Activated T-helper 17 cell treated with anti-CD3 and anti-CD28 coated beads, Interleukin-2, amount 50 U/mL, for 72 hours (primary cell): ENCODE measurements at regions not wholly inside any gene's neighbourhood (a gene's known extent, or its start where the extent isn't known, plus 50 kb on each side); places are given as distances from the start of the nearest gene placed in this dataset.
A peak's percentile ranks its signal among the peaks of the same experiment; 100 is the strongest.

ENCODE experiments used
- ATAC-seq: fragments of 150-1000 bp; cut with Tn5 transposase; replicated peaks from 2 replicates; pipeline ENCODE4 v1.10.0; 2021; ENCODE audit warnings: mild to moderate bottlenecking, moderate library complexity
- H3K27ac Mint-ChIP-seq: one replicate; pipeline ENCODE4 v1.8.0; 2022; ENCODE audit warnings: mixed read lengths
- H3K27me3 Mint-ChIP-seq: one replicate; pipeline ENCODE4 v1.8.0; 2022; ENCODE audit warnings: mixed read lengths
- H3K36me3 Mint-ChIP-seq: one replicate; pipeline ENCODE4 v1.8.0; 2022; ENCODE audit warnings: low read depth, mild to moderate bottlenecking, mixed read lengths
- H3K4me1 Mint-ChIP-seq: one replicate; pipeline ENCODE4 v1.8.0; 2022; ENCODE audit warnings: mixed read lengths
- H3K4me3 Mint-ChIP-seq: one replicate; pipeline ENCODE4 v1.8.0; 2022; ENCODE audit warnings: mild to moderate bottlenecking, mixed read lengths
- H3K9me3 Mint-ChIP-seq: one replicate; pipeline ENCODE4 v1.8.0; 2022; ENCODE audit warnings: mixed read lengths

GRCh38 chr2:215671691-215672090 lies 235.8 kb upstream of the FN1 start:
- Mint-ChIP-seq H3K4me1 (no peaks in the 10 kb centered on the region), H3K4me3 (no peak overlapping the region), H3K27ac (no peak overlapping the region), H3K36me3 (no peaks in the 10 kb centered on the region), H3K27me3 (peaks cover 5% of the 10 kb centered on the region), H3K9me3 (no peaks in the 10 kb centered on the region)
- ATAC-seq, result no peak

- peaks cover 5% of the 10 kb centered on the region for H3K27me3 Mint-ChIP-seq
- H3K36me3 Mint-ChIP-seq, result no peaks in the 10 kb centered on the region
- no peak for ATAC-seq
These were observed 235.4 kb upstream of the FN1 start for GRCh38 chr2:215671244-215671643.

GRCh38 chr2:215670396-215670795 lies 234.5 kb upstream of the FN1 start:
- Mint-ChIP-seq H3K36me3 (no peaks in the 10 kb centered on the region), H3K9me3 (no peaks in the 10 kb centered on the region), H3K4me1 (no peaks in the 10 kb centered on the region), H3K4me3 (no peak overlapping the region), H3K27ac (no peak overlapping the region), H3K27me3 (peaks cover 5% of the 10 kb centered on the region)
- no peak for ATAC-seq

More at GRCh38 chr2:215671244-215671643, 235.4 kb upstream of the FN1 start:
- Mint-ChIP-seq H3K4me3 (no peak overlapping the region), H3K27ac (no peak overlapping the region), H3K9me3 (no peaks in the 10 kb centered on the region), H3K4me1 (no peaks in the 10 kb centered on the region)

GRCh38 chr2:215668378-215668775 lies 232.5 kb upstream of the FN1 start:
- Mint-ChIP-seq H3K4me3 (no peak overlapping the region), H3K4me1 (no peaks in the 10 kb centered on the region), H3K27me3 (peaks cover 5% of the 10 kb centered on the region), H3K9me3 (no peaks in the 10 kb centered on the region), H3K36me3 (no peaks in the 10 kb centered on the region), H3K27ac (no peak overlapping the region)
- ATAC-seq, result no peak

- Mint-ChIP-seq H3K9me3 (no peaks in the 10 kb centered on the region), H3K27ac (no peak overlapping the region), H3K27me3 (peaks cover 5% of the 10 kb centered on the region), H3K4me3 (no peak overlapping the region), H3K36me3 (no peaks in the 10 kb centered on the region), H3K4me1 (no peaks in the 10 kb centered on the region)
- no peak for ATAC-seq
These were observed 231.9 kb upstream of the FN1 start for GRCh38 chr2:215667585-215668377.

- no peak overlapping the region for H3K4me3 Mint-ChIP-seq
- H3K27me3 Mint-ChIP-seq, result peaks cover 5% of the 10 kb centered on the region
- H3K9me3 Mint-ChIP-seq, result no peaks in the 10 kb centered on the region
- H3K4me1 Mint-ChIP-seq, result no peaks in the 10 kb centered on the region
- H3K27ac Mint-ChIP-seq, result no peak overlapping the region
- ATAC-seq, result peak; percentile 73
- H3K36me3 Mint-ChIP-seq, result no peaks in the 10 kb centered on the region
These were observed 229.1 kb upstream of the FN1 start for GRCh38 chr2:215664847-215665525.

GRCh38 chr2:215662715-215663114 lies 226.8 kb upstream of the FN1 start:
- Mint-ChIP-seq H3K27ac (no peak overlapping the region), H3K27me3 (no peaks in the 10 kb centered on the region), H3K36me3 (no peaks in the 10 kb centered on the region), H3K4me1 (no peaks in the 10 kb centered on the region), H3K4me3 (no peak overlapping the region), H3K9me3 (no peaks in the 10 kb centered on the region)
- ATAC-seq, result no peak

- ATAC-seq, result no peak
- H3K27ac Mint-ChIP-seq, result no peak overlapping the region
- no peaks in the 10 kb centered on the region for H3K9me3 Mint-ChIP-seq
- H3K4me1 Mint-ChIP-seq, result no peaks in the 10 kb centered on the region
- no peaks in the 10 kb centered on the region for H3K27me3 Mint-ChIP-seq
- H3K36me3 Mint-ChIP-seq, result no peaks in the 10 kb centered on the region
- no peak overlapping the region for H3K4me3 Mint-ChIP-seq
These were observed 224.8 kb upstream of the FN1 start for GRCh38 chr2:215660687-215661086.

- no peaks in the 10 kb centered on the region for H3K4me1 Mint-ChIP-seq
- H3K4me3 Mint-ChIP-seq, result no peak overlapping the region
- no peaks in the 10 kb centered on the region for H3K9me3 Mint-ChIP-seq
- no peak for ATAC-seq
- no peaks in the 10 kb centered on the region for H3K36me3 Mint-ChIP-seq
- H3K27ac Mint-ChIP-seq, result no peak overlapping the region
- no peaks in the 10 kb centered on the region for H3K27me3 Mint-ChIP-seq
These were observed 223.8 kb upstream of the FN1 start for GRCh38 chr2:215659650-215660049.

- H3K9me3 Mint-ChIP-seq, result no peaks in the 10 kb centered on the region
- no peak overlapping the region for H3K27ac Mint-ChIP-seq
- no peak overlapping the region for H3K4me3 Mint-ChIP-seq
- H3K36me3 Mint-ChIP-seq, result no peaks in the 10 kb centered on the region
- H3K27me3 Mint-ChIP-seq, result no peaks in the 10 kb centered on the region
- no peak for ATAC-seq
- H3K4me1 Mint-ChIP-seq, result no peaks in the 10 kb centered on the region
These were observed 222.9 kb upstream of the FN1 start for GRCh38 chr2:215658635-215659305.

GRCh38 chr2:215657844-215658243 lies 222.0 kb upstream of the FN1 start:
- no peaks in the 10 kb centered on the region for H3K36me3 Mint-ChIP-seq
- no peak overlapping the region for H3K4me3 Mint-ChIP-seq
- no peak overlapping the region for H3K27ac Mint-ChIP-seq
- no peaks in the 10 kb centered on the region for H3K9me3 Mint-ChIP-seq
- no peaks in the 10 kb centered on the region for H3K27me3 Mint-ChIP-seq
- ATAC-seq, result no peak
- H3K4me1 Mint-ChIP-seq, result no peaks in the 10 kb centered on the region

GRCh38 chr2:215654148-215654819 lies 218.4 kb upstream of the FN1 start:
- no peaks in the 10 kb centered on the region for H3K9me3 Mint-ChIP-seq
- H3K27me3 Mint-ChIP-seq, result no peaks in the 10 kb centered on the region
- no peak overlapping the region for H3K4me3 Mint-ChIP-seq
- H3K27ac Mint-ChIP-seq, result no peak overlapping the region
- no peak for ATAC-seq
- H3K36me3 Mint-ChIP-seq, result no peaks in the 10 kb centered on the region
- H3K4me1 Mint-ChIP-seq, result no peaks in the 10 kb centered on the region

GRCh38 chr2:215653344-215654030 lies 217.6 kb upstream of the FN1 start:
- Mint-ChIP-seq H3K4me3 (no peak overlapping the region), H3K9me3 (no peaks in the 10 kb centered on the region)

GRCh38 chr2:215652388-215652787 lies 216.5 kb upstream of the FN1 start:
- H3K4me3 Mint-ChIP-seq, result no peak overlapping the region
- no peak overlapping the region for H3K27ac Mint-ChIP-seq
- H3K4me1 Mint-ChIP-seq, result no peaks in the 10 kb centered on the region
- no peak for ATAC-seq
- no peaks in the 10 kb centered on the region for H3K36me3 Mint-ChIP-seq
- no peaks in the 10 kb centered on the region for H3K9me3 Mint-ChIP-seq
- H3K27me3 Mint-ChIP-seq, result no peaks in the 10 kb centered on the region

More at GRCh38 chr2:215653344-215654030, 217.6 kb upstream of the FN1 start:
- H3K27ac Mint-ChIP-seq, result no peak overlapping the region
- H3K27me3 Mint-ChIP-seq, result no peaks in the 10 kb centered on the region
- H3K4me1 Mint-ChIP-seq, result no peaks in the 10 kb centered on the region
- ATAC-seq, result no peak
- no peaks in the 10 kb centered on the region for H3K36me3 Mint-ChIP-seq
